NAMALWA (cell line): ENCODE measurements at regions not wholly inside any gene's neighbourhood (a gene's known extent, or its start where the extent isn't known, plus 50 kb on each side); places are given as distances from the start of the nearest gene placed in this dataset.
"Not testable (repeated sequence)": the region's sequence is repeated elsewhere in the genome, so short reads cannot be mapped to it uniquely, and the experiment has no call there.

Experiments
- DNase-seq: peaks from one replicate; pipeline ENCODE4 v3.0.0-alpha.2; 2015; ENCODE audit warnings: low spot score

GRCh38 chr3:162398554-162398953 lies 901.9 kb downstream of the OTOL1 start:
- DNase-seq: no peak

GRCh38 chr3:162400697-162401096 lies 904.1 kb downstream of the OTOL1 start:
- no peak for DNase-seq

- DNase-seq: not testable (repeated sequence)
These were observed 914.9 kb downstream of the OTOL1 start for GRCh38 chr3:162411556-162411955.

- DNase-seq: no peak
These were observed 925.1 kb downstream of the OTOL1 start for GRCh38 chr3:162421721-162422120.

GRCh38 chr3:162428192-162428591 lies 931.6 kb downstream of the OTOL1 start:
- no peak for DNase-seq

GRCh38 chr3:162435750-162436149 lies 939.1 kb downstream of the OTOL1 start:
- DNase-seq: no peak

GRCh38 chr3:162436826-162437225 lies 940.2 kb downstream of the OTOL1 start:
- no peak for DNase-seq

- no peak for DNase-seq
These were observed 940.9 kb downstream of the OTOL1 start for GRCh38 chr3:162437480-162437879.

- no peak for DNase-seq
These were observed 945.1 kb downstream of the OTOL1 start for GRCh38 chr3:162441716-162442115.

- DNase-seq: no peak
These were observed 946.8 kb downstream of the OTOL1 start for GRCh38 chr3:162443376-162443775.

- no peak for DNase-seq
These were observed 972.2 kb downstream of the OTOL1 start for GRCh38 chr3:162468791-162469190.

GRCh38 chr3:162487138-162487537 lies 990.5 kb downstream of the OTOL1 start:
- no peak for DNase-seq

- DNase-seq: no peak
These were observed 993.2 kb downstream of the OTOL1 start for GRCh38 chr3:162489853-162490252.

- no peak for DNase-seq
These were observed 995.3 kb downstream of the OTOL1 start for GRCh38 chr3:162491952-162492351.

- DNase-seq: no peak
These were observed 996.0 kb downstream of the OTOL1 start for GRCh38 chr3:162492446-162493081.

- DNase-seq: no peak
These were observed 1002.0 kb downstream of the OTOL1 start for GRCh38 chr3:162498626-162499025.

- no peak for DNase-seq
These were observed 1010.8 kb downstream of the OTOL1 start for GRCh38 chr3:162507397-162507796.

GRCh38 chr3:162512488-162512887 lies 1015.9 kb downstream of the OTOL1 start:
- no peak for DNase-seq

- no peak for DNase-seq
These were observed 1020.5 kb downstream of the OTOL1 start for GRCh38 chr3:162517110-162517509.

- no peak for DNase-seq
These were observed 1025.1 kb downstream of the OTOL1 start for GRCh38 chr3:162521669-162522068.

GRCh38 chr3:162525066-162525742 lies 1028.6 kb downstream of the OTOL1 start:
- no peak for DNase-seq

- no peak for DNase-seq
These were observed 1029.2 kb downstream of the OTOL1 start for GRCh38 chr3:162525771-162526170.

- no peak for DNase-seq
These were observed 1037.8 kb downstream of the OTOL1 start for GRCh38 chr3:162534431-162534830.

- no peak for DNase-seq
These were observed 1041.9 kb downstream of the OTOL1 start for GRCh38 chr3:162538491-162538890.
